SK-N-SH treated with all-trans-retinoic acid at 6 μM for 48 hours (cell line): ENCODE measurements at regions not wholly inside any gene's neighbourhood (a gene's known extent, or its start where the extent isn't known, plus 50 kb on each side); places are given as distances from the start of the nearest gene placed in this dataset.

ENCODE experiments used
- ARNTL ChIP-seq: fragments of 450-650 bp; formaldehyde crosslinking; IDR thresholded peaks from 2 replicates; pipeline ENCODE4 v1.5.0; 2020; ENCODE audit warnings: low read depth, mild to moderate bottlenecking, moderate library complexity, borderline replicate concordance
- BACH2 ChIP-seq: fragments of 250-450 bp; sonication (Bioruptor Pico); IDR thresholded peaks from 2 replicates; pipeline ENCODE4 v1.9.0; 2021; ENCODE audit warnings: mild to moderate bottlenecking, borderline replicate concordance
- ESRRG ChIP-seq: fragments of 250-450 bp; sonication (Bioruptor Pico); IDR thresholded peaks from 2 replicates; pipeline ENCODE4 v1.6.1; 2021; ENCODE audit warnings: mild to moderate bottlenecking
- GLIS3 ChIP-seq: fragments of 250-450 bp; sonication (Bioruptor Pico); IDR thresholded peaks from 2 replicates; pipeline ENCODE4 v1.5.0; 2020; ENCODE audit warnings: mild to moderate bottlenecking, moderate library complexity
- ISL1 ChIP-seq: fragments of 250-450 bp; sonication (Bioruptor Pico); IDR thresholded peaks from 2 replicates; pipeline ENCODE4 v2.1.2; 2022; ENCODE audit warnings: mild to moderate bottlenecking, moderate library complexity
- ZC3H10 ChIP-seq: fragments of 250-450 bp; sonication (Bioruptor Pico); IDR thresholded peaks from 2 replicates; pipeline ENCODE4 v1.5.1; 2021; ENCODE audit warnings: mild to moderate bottlenecking, moderate library complexity
- ZFP30 ChIP-seq: fragments of 450-650 bp; formaldehyde crosslinking; IDR thresholded peaks from 2 replicates; pipeline ENCODE4 v1.5.0; 2022; ENCODE audit warnings: mild to moderate bottlenecking, moderate library complexity
- ZNF565 ChIP-seq: fragments of 450-650 bp; formaldehyde crosslinking; conservative IDR thresholded peaks from 2 replicates; pipeline ENCODE4 v1.5.0; 2020; ENCODE audit warnings: low read depth, mild to moderate bottlenecking, moderate library complexity
- ZNF70 ChIP-seq: fragments of 450-650 bp; formaldehyde crosslinking; IDR thresholded peaks from 2 replicates; pipeline ENCODE4 v1.5.0; 2020; ENCODE audit warnings: mild to moderate bottlenecking, moderate library complexity
- TF ChIP-seq, protein P1 (sequence below): fragments of 250-450 bp; sonication (Bioruptor Pico); IDR thresholded peaks from 2 replicates; pipeline ENCODE4 v1.8.0; 2020; ENCODE audit warnings: mild to moderate bottlenecking, moderate library complexity, borderline replicate concordance
- TF ChIP-seq, protein P2 (sequence below): fragments of 250-450 bp; sonication (Bioruptor Pico); IDR thresholded peaks from 2 replicates; pipeline ENCODE4 v1.5.0; 2020; ENCODE audit warnings: mild to moderate bottlenecking, moderate library complexity

GRCh38 chr2:198476007-198476406 lies 671.6 kb downstream of the PLCL1 start:
- TF ChIP-seq ZFP30 (CRISPR knock-in tag), result no peak
- no peak for TF ChIP-seq ISL1 (CRISPR knock-in tag)
- no peak for TF ChIP-seq ESRRG
- TF ChIP-seq, protein P1, sequence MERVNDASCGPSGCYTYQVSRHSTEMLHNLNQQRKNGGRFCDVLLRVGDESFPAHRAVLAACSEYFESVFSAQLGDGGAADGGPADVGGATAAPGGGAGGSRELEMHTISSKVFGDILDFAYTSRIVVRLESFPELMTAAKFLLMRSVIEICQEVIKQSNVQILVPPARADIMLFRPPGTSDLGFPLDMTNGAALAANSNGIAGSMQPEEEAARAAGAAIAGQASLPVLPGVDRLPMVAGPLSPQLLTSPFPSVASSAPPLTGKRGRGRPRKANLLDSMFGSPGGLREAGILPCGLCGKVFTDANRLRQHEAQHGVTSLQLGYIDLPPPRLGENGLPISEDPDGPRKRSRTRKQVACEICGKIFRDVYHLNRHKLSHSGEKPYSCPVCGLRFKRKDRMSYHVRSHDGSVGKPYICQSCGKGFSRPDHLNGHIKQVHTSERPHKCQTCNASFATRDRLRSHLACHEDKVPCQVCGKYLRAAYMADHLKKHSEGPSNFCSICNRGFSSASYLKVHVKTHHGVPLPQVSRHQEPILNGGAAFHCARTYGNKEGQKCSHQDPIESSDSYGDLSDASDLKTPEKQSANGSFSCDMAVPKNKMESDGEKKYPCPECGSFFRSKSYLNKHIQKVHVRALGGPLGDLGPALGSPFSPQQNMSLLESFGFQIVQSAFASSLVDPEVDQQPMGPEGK (CRISPR knock-in tag), result no peak
- no peak for TF ChIP-seq ZNF70 (CRISPR knock-in tag)
- TF ChIP-seq BACH2, result no peak
- no peak for TF ChIP-seq ZNF565 (CRISPR knock-in tag)
- no peak for TF ChIP-seq ZC3H10
- no peak for TF ChIP-seq ARNTL (CRISPR knock-in tag)
- no peak for TF ChIP-seq GLIS3 (CRISPR knock-in tag)
- TF ChIP-seq, protein P2, sequence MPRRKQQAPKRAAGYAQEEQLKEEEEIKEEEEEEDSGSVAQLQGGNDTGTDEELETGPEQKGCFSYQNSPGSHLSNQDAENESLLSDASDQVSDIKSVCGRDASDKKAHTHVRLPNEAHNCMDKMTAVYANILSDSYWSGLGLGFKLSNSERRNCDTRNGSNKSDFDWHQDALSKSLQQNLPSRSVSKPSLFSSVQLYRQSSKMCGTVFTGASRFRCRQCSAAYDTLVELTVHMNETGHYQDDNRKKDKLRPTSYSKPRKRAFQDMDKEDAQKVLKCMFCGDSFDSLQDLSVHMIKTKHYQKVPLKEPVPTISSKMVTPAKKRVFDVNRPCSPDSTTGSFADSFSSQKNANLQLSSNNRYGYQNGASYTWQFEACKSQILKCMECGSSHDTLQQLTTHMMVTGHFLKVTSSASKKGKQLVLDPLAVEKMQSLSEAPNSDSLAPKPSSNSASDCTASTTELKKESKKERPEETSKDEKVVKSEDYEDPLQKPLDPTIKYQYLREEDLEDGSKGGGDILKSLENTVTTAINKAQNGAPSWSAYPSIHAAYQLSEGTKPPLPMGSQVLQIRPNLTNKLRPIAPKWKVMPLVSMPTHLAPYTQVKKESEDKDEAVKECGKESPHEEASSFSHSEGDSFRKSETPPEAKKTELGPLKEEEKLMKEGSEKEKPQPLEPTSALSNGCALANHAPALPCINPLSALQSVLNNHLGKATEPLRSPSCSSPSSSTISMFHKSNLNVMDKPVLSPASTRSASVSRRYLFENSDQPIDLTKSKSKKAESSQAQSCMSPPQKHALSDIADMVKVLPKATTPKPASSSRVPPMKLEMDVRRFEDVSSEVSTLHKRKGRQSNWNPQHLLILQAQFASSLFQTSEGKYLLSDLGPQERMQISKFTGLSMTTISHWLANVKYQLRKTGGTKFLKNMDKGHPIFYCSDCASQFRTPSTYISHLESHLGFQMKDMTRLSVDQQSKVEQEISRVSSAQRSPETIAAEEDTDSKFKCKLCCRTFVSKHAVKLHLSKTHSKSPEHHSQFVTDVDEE (CRISPR knock-in tag), result no peak
